Stimulated activated CD8-positive, alpha-beta memory T cell treated with anti-CD3 and anti-CD28 coated beads, Interleukin-4, amount 100 ng/mL, for 48 hours (primary cell): ENCODE measurements at regions not wholly inside any gene's neighbourhood (a gene's known extent, or its start where the extent isn't known, plus 50 kb on each side); places are given as distances from the start of the nearest gene placed in this dataset.

ENCODE experiments used
- DNase-seq: peaks from one replicate; pipeline ENCODE4 v3.0.0-alpha.2; 2020

GRCh38 chr6:104613416-104614001 lies 246.2 kb downstream of the HACE1 start:
- DNase-seq, result no peak

- no peak for DNase-seq
Measured at GRCh38 chr6:104612541-104612940, 247.2 kb downstream of the HACE1 start.

GRCh38 chr6:104608101-104608500 lies 251.6 kb downstream of the HACE1 start:
- no peak for DNase-seq

GRCh38 chr6:104607501-104607900 lies 252.2 kb downstream of the HACE1 start:
- DNase-seq, result no peak

- DNase-seq, result no peak
Measured at GRCh38 chr6:104606361-104606760, 253.4 kb downstream of the HACE1 start.

GRCh38 chr6:104604685-104605084 lies 255.0 kb downstream of the HACE1 start:
- no peak for DNase-seq

- DNase-seq, result no peak
Measured at GRCh38 chr6:104603108-104603745, 256.5 kb downstream of the HACE1 start.

GRCh38 chr6:104601721-104602120 lies 258.0 kb downstream of the HACE1 start:
- no peak for DNase-seq

GRCh38 chr6:104601131-104601651 lies 258.5 kb downstream of the HACE1 start:
- no peak for DNase-seq

GRCh38 chr6:104600639-104600931 lies 259.1 kb downstream of the HACE1 start:
- DNase-seq, result no peak

GRCh38 chr6:104599821-104600638 lies 259.7 kb downstream of the HACE1 start:
- no peak for DNase-seq

- no peak for DNase-seq
Measured at GRCh38 chr6:104597541-104598050, 262.1 kb downstream of the HACE1 start.

GRCh38 chr6:104596091-104596490 lies 263.6 kb downstream of the HACE1 start:
- no peak for DNase-seq

- no peak for DNase-seq
Measured at GRCh38 chr6:104595311-104595820, 264.4 kb downstream of the HACE1 start.

- DNase-seq, result no peak
Measured at GRCh38 chr6:104591573-104592334, 268.0 kb downstream of the HACE1 start.

- DNase-seq, result no peak
Measured at GRCh38 chr6:104589940-104590339, 269.8 kb downstream of the HACE1 start.

GRCh38 chr6:104585646-104586045 lies 274.1 kb downstream of the HACE1 start:
- DNase-seq, result no peak

- no peak for DNase-seq
Measured at GRCh38 chr6:104580452-104580851, 279.3 kb downstream of the HACE1 start.

GRCh38 chr6:104579310-104579863 lies 280.3 kb downstream of the HACE1 start:
- DNase-seq, result no peak

- DNase-seq, result no peak
Measured at GRCh38 chr6:104575536-104575935, 284.2 kb downstream of the HACE1 start.

- DNase-seq, result no peak
Measured at GRCh38 chr6:104574135-104574750, 285.5 kb downstream of the HACE1 start.

- DNase-seq, result no peak
Measured at GRCh38 chr6:104573350-104573749, 286.4 kb downstream of the HACE1 start.
